C1 segment of cervical spinal cord (tissue), 14 donors: ENCODE measurements at regions not wholly inside any gene's neighbourhood (a gene's known extent, or its start where the extent isn't known, plus 50 kb on each side); places are given as distances from the start of the nearest gene placed in this dataset.

Experiments
- DNase-seq, 14 donors: peaks; one replicate each; lab custom pipeline; 2025; lab: John Stamatoyannopoulos, UW

DNA sequence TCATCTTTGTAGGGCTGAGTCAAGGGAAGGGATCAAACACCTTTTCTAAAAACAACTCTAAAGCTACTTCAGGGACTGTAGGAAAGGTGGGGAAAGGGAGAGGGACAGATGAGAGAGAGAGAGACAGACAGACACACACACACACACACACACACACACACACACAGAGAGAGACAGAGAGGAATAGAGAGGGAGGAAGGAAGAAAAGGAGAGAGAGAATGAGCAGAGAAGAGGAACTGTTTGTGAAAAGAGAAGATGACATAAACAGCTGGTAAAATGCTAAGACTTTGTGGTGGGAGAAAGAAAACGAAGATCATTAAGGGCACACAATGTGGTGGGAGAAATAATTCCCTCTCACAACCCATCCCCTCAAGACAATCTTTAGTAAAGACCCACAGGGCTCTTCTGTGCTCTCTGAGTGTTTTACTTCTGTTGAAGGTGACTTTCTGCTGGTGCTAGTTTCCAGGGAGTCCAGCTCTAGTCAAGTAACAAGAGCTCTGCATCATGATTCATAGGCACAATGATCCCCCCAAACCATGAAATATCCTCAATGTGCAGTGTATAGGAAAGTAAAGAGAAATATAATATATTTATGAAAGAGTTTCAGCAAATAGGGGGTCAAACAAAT, 77.2 kb upstream of the STK17B start:
- no peak for DNase-seq

DNA sequence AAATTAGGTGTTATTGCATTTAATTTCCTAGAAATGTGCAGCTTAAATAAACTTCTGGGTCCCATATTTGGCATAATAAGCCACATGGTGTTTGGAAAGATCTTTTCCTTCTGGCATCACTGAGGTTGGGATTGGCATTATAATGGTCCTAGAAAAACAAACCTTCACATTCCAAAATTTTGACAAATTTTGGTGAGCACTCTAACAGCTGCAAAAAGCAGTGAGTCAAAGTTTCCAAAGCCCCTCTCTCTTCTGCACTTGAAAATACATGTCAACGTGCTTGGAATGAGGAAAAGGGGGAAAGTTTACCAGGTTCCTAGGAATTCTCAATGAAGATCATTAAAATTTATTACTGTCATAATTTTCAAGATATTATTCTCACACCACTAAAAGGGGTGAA, 77.8 kb upstream of the STK17B start:
- no peak for DNase-seq

DNA sequence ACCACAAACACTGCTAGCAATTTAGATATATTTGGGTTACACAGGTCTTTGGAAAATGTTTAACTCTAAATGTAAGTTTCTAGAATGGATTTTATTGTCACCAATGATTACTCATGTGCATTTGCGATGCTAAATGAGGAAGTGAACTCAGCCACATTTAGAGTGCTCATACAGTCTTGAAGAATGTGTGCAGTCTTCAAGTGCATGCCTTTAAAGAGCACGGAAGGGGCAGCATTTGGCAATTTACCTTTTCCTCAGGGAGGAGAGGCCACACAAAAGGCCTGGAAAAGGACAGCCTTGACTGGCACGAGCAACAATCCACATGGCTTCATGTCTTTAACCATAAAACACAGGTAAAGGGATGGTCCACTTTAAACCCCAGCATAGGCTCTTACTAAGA, 78.5 kb upstream of the STK17B start:
- no peak for DNase-seq

DNA sequence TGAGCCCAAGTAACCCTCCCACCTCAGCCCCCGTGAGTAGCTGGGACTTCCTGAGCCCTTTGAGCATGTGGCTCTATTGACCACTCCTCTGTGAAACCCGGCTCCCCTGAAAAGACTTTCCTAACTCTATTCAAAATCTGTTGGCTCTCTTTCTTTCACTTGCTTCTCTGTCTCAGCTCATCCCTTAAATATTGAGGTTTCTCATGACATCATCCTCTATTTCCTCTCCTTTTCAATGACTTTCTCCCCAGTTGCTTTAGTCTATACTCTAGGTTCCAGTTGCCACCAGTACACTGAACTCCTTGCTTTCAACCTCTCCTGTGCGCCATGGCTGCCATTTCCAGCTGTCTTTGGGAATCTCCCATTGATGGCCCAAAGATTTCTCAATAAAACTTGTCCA, 79.8 kb upstream of the STK17B start:
- no peak for DNase-seq

DNA sequence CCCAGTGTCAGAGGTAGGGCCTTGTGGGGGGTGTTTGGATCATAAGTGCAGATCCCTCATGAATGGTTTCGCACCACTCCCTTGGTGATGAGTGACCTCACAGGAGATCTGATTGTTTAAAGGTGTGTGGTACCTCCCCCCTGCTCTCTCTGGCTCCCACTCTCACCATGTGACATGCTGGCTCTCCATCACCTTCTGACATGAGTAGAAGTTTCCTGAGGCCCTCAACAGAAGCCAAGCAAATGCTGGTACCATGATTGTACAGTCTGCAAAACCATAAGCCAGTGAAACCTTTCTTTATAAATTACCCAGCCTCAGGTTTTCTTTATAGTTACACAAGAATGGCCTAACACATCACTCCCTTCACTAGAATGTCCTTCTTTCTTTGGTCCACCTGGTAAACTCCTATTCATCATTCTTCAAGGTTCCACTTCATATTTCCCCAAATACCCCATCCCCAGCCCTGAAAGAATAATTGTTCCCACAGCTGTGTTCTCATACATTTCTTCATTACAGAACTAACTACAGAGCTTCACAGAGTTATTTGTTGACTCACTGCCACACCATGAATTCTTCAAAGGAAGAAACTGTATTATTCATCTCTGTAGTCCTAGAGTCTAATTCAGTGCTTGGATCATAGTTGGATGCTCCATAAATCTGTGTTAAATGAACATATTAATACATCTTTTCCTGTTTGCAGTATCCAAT, 81.2 kb upstream of the STK17B start:
- no peak for DNase-seq

DNA sequence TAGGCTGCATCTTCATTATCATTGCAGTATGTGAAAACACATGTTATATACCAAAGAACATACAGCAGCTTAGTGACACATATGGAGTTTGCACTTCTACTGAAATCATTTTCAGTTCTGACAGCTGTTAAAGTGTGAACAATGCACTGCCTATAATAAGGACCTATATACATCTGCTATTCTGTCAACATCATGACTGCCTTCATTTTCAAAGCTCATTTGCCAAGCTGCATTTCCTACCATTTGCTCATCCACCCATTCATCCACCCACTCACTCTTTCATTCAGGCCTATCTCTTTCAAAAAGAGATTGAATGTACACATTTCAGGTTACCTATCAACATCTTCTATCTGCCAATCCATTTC, 81.7 kb upstream of the STK17B start:
- DNase-seq, result no peak

DNA sequence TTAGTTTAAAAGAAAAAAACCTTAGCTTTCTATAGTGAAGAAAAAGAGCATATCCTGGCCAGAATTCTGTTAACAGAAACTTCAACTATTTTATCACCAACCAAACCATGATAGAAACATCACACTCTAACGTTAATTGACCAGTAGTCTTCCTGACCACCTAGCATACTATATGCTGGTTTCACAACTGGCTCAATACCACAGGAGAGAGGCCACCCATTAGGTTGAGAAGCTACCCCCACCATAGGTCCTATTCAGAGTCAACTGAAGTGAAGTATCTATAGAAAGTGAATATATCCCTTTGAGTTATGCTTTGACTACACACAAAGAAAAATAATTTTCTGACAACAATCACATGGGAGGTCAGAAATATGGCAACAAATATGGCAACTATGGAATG, 85.2 kb upstream of the STK17B start:
- DNase-seq, result no peak

DNA sequence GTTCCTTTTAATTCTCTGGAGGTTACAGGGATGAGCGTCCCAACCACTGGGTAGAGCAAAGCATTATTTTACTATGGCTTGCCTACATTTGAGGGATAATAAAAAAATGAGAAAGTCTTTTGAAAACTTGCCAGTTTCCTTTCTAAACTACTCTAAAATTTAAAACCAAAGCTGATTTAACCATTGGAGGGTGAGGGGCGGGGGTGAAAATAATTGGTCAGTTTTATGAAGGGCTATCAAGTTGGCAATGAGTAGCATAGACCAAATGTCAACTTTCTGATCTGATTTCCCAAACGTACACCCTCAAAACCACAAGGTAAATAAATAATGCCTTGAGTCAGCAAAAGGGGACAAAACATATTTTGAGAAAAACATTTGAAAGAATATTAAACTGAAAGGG, 85.7 kb upstream of the STK17B start:
- DNase-seq, result no peak

DNA sequence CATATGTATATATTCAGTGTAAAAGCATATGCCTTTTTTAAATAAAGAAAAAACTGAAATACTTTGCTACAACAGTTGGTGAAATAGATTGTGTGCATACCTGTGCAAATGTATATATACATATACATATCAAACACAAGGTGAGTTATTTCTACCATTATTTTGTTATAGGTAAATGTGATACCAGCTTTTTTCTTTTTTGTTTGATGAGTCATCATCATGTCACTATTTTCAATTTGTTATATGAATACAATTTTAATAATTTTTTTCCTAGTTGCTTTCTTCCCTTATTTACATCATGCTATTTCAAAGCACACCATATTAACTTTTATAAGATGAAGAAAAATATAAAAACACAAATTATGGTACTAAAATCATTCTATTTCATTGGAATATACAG, 87.0 kb upstream of the STK17B start:
- no peak for DNase-seq

DNA sequence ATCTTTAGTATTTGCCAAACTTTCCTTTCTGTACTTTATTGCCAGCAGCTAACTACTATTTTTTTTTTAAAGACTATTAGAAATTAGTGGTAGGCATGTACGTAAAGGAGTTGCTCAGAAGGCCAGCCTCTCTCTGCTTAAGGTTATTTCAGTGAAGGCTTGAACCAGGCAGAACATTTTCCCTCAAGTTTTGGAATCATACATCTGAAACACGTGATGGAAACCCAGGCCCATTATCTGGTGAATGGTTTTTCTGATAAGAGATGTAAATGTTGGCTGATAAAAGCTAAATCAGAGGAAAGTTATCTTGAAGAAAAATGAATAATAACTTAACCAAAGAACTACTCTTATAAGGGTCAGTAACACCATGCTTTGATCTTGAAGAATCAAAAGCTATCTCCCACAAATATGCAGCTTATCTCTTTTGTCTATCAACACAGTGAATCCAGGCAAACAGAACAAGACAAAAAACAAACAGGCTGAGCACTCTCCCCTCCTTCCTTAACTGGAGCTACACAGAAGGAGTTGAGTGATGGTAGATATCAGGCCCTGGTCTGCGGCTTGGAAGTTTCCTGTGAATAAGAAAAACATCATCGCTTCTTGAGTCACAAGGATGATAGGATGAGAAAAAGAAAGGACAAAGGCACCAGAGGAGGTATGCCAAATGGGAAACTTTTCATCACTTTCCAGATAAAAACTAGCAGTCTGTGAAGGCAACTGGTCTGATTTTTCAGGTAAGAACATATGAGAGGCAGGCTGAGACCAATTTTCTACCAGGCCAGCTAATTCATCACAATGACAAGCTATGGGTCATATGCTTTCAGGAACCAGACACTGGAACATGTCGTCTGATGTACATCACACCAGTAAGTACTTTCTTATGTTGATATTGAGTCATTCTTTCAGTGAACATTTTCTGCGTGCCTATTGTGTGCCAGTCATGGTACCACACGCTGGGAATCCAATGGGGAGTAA, 88.4 kb upstream of the STK17B start:
- DNase-seq, result no peak

DNA sequence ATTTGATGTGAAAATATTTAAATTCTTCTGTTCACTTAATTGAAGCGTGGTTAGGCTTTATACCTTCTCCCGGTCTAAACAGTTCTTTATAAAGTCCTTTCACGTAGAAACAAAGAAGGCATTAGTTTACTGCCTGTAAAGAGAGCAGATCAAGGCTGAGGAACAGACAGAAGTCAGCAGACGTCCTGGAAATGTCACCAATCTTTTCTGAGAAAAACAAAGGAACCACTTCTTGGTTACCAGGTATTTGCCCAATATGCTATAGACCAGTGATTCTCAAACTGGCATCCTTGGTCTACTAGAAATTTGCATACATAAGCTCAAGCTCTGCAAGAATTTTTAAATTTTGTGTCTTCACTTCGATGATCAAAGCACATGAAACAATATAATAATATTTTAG, 89.2 kb upstream of the STK17B start:
- DNase-seq, result no peak

DNA sequence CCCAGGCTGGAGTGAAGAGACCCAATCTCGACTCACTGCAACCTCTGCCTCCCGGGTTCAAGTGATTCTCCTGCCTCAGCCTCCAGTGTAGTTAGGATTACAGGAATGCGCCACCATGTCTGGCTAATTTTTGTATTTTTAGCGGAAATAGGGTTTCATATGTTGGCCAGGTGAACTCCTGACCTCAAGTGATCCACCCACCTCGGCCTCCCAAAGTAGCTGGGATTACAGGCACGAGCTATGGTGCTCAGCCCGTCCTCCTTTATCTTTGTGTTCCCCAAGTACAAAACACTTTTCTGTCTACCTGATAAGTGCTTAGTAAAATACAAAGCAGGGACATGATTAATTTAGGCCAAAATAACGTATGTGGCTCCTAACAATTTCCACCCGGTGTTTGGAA, 91.2 kb upstream of the STK17B start:
- no peak for DNase-seq

DNA sequence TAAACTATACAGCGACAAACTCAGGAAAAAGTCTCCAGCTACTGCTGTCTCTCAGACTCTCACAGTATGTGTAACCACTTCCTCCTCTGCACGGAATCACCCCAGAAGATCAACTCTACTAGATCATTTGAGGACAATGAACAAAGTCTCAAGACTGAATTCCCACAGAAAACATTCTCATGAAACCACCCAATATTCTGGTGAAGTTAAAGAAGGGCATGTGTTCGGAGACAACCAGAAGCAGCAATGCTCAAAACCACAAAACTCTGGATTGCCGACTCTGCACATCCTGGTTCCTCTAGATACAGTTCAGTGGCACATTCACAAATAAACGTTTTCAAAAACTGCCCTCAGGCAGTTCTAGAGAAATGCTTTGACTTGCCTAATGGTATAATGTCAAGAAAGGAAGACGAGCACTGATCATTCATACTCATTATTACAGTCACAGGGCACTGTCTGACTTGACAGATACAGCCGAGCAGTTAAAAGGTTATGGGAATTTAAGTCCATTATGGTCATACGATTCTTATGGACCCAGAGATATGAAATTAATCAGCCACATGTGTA, 91.9 kb upstream of the STK17B start:
- DNase-seq, result peak in 3 of 14 donors; percentile 1 to 55 (median 10)

DNA sequence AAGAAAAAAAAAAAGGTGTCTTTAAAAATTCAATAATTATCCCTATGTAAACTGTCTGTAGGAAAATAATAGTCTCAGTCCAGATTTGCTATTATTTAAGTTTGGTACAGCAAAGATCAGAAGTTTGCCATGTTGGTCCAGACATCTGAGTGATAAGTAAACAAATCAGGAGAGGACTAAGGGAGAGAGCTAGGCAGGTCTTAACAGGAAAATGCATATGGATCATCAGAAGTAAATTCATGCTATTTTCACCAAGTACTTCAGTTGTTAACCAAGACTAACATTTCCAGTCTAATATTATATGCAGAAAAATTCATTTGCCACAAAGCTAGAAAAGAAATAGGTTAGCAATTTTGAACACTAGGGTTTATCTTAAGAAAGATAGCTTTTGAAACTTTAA, 95.0 kb upstream of the STK17B start:
- no peak for DNase-seq

DNA sequence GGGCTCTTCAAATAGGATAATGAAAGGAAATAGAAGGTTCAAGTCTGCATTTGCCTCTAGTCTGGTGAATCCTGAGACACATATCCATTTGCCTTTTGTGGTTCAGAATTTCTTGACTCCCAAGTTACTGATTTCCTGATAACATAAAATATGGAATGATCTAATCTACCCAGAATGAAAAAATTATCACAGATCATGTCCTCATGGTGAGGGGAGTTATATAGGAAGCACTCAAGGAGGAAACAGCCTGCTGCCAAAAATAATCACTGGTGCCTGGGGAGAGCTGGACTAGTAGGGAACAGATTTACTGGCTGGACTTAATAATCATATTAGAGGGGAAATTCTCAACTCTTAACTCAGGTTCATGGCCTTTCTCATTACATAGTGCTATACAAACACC, 95.5 kb upstream of the STK17B start:
- no peak for DNase-seq

DNA sequence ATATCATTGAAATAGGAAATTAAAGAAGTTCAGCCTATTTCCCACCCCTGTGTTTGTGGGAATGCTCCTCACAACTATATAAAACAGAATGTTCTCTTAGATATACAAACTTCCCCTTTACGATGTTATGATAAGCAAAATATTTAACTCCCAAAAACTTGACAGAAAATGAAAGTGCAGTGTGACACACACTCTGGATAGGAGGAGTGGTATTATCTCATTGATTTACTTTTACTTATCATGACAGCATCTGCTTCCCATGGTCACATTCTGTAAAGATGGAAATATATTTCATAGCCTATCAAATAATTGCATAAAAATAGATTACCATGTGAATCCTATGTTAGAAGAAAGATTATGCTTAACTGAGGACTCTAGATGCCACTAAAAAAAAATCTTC, 96.6 kb upstream of the STK17B start:
- no peak for DNase-seq

DNA sequence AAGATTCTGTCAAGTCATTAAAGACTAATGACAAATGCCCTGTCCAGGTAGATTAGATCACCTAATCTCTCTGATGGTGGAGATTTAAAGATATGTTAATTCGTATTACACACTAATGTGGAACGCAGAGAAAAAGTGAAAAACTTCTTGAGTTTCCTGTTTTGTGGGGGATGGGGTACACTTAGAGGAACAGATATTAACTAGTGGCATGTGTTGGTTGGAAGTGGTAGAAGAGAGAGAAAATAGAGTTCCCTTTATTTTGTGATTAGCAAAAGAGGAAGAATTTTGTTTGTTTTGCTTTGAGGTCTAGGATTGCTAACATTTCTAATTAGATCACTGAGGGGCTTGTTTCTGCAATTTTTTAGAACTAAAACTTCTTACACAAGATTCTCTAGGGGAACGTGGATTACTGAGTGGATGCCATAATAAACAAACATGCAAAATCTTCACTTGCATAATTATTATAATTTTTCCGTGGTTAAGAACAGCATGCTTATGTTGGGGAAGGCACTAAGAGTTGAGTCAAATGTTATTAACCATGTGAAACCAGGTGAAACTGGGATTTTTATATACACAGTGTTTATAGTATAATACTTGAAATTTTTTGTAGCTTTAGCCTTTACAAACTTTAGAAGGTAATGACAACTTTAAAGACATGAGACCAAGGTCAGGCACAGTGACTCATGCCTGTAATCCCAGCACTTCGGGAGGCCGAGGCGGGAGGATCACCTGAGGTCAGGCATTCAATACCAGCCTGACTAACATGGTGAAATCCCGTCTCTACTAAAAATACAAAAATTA, 97.4 kb upstream of the STK17B start:
- DNase-seq, result no peak

DNA sequence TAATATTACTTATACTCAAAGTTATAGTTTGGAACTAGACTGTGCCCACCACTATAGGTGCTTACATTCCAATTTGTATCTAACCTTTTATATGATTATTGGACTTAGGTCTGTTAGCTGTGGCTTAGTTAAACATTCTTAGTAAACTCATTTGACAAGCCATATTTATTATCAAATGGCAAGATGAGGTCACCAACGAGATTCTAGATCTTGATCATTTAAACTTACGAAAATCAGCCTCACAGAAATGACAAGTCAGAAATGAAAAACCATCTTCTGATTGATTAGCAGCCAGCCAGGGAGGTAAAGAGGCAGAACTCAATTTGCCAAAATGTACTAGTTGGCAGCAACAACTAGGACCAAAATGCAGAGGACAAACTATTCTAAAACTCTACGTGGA, 100.4 kb upstream of the STK17B start:
- DNase-seq, result no peak

DNA sequence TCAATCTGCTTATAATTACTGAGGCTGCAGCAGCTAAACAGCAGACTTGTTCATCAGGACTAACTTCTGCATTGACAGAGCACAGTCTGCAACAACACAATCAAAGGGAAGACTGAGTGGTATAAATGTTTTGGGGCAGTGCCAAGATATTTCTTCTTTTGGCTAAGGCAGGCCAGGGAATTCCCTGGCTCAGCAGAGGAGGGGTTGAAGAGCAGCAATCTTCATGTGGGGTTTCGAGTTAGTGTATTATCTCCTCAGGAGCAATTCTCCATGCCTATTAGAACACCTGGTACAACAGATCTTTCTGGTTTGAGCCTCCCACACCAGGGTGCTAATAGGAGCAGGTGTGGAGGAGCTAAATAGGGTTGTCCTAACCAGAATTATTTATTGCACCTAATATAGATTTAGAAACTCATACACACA, 103.0 kb upstream of the STK17B start:
- peak in 1 of 14 donors; percentile 35 for DNase-seq

DNA sequence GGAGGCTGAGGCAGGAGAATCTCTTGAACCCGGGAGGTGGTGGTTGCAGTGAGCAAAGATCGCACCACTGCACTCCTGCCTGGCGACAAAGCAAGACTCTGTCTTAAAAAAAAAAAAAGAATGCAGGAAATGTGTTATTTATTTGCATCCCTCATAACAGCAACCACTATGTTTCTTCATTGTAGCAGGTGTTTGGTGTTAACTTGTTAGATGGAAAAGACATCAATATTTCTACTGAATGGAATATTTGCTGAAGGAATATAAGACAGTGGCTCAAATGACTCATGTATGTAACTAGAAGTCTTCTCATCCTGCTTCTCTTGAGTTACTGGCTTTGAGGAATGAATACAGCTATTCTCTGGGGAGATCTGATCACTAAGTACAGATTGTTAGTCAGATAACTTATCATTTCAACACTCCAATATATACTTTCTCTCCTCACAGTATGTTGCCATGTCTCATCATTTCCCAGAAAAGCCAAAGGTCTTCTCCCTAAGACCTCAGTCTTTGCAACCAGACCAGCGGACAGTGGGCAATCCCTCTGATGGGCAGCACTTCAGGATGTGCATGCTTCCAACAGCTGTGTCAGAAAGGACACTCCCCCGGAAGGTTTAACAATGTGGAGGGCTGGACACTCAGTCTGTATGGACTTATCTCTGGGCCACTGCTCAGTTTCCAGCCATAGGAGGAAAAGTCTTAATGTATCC, 104.4 kb upstream of the STK17B start:
- DNase-seq, result no peak

DNA sequence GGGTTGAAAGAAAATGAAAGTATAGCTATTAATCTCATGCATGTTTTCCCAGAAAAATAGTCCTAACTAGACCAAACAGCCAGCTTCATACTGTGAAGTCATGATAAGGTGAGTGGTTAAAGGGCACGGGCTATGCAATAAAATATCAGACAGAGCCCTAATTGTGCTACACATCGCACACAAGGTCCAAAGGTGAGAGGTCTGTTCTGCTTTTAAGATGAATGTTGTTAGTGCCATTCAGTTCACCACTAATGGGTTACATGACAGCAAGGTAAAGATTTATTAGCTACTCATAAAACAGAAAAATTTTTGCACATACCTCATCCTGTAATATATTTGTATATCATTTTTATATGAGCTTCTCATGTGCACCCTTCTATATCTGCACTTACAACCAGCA, 105.0 kb upstream of the STK17B start:
- no peak for DNase-seq
